ENCODE measurements at regions not wholly inside any gene's neighbourhood (a gene's known extent, or its start where the extent isn't known, plus 50 kb on each side); places are given as distances from the start of the nearest gene placed in this dataset.

- DNase-seq, result no peak
These were observed 61.4 kb downstream of the ZXDA start for GRCh38 chrX:57848857-57849256.

GRCh38 chrX:57822818-57823217 is 87.4 kb downstream of the ZXDA start:
- DNase-seq, result no peak

- no peak for DNase-seq
These were observed 87.9 kb downstream of the ZXDA start for GRCh38 chrX:57822398-57822797.

- DNase-seq, result peak; percentile 1 to 71
These were observed 88.4 kb downstream of the ZXDA start for GRCh38 chrX:57821703-57822387.

GRCh38 chrX:57817302-57817701 is 93.0 kb downstream of the ZXDA start:
- no peak for DNase-seq

GRCh38 chrX:57772637-57773036 is 92.6 kb upstream of the NLRP2B start:
- DNase-seq, result no peak

GRCh38 chrX:57771689-57772088 is 91.6 kb upstream of the NLRP2B start:
- no peak for DNase-seq

- DNase-seq, result no peak
These were observed 72.8 kb upstream of the NLRP2B start for GRCh38 chrX:57752866-57753265.

GRCh38 chrX:57741107-57741506 is 61.0 kb upstream of the NLRP2B start:
- DNase-seq, result no peak

- DNase-seq, result no peak
These were observed 57.8 kb upstream of the NLRP2B start for GRCh38 chrX:57737881-57738280.
